Upper lobe of left lung (tissue), 6 donors: ENCODE measurements at regions not wholly inside any gene's neighbourhood (a gene's known extent, or its start where the extent isn't known, plus 50 kb on each side); places are given as distances from the start of the nearest gene placed in this dataset.

Experiments used
- ATAC-seq, 2 donors: fragments of 200-7000 bp; cut with Tn5 transposase; one replicate each; pipeline ENCODE4 v1.9.1; 2022; ENCODE audit warnings: mild to moderate bottlenecking in 2 of 2, moderate library complexity in 2 of 2; ENCODE audit not compliant: low FRiP score in 2 of 2
- DNase-seq, 2 donors: peaks; one replicate each; pipeline ENCODE4 v3.0.0-alpha.2; 2019 to 2020
- H3K27ac ChIP-seq, 4 donors: fragments of 200-600 bp; sonication (generic); one replicate each; pipeline ENCODE4 v1.5.1; 2016 to 2019
- H3K27me3 ChIP-seq, 4 donors: fragments of 200-600 bp; sonication (generic); one replicate each; pipeline ENCODE4 v1.5.1; 2017 to 2019
- H3K36me3 ChIP-seq, 4 donors: fragments of 200-600 bp; sonication (generic); one replicate each; pipeline ENCODE4 v1.5.1; 2016 to 2019
- H3K4me1 ChIP-seq, 4 donors: fragments of 200-600 bp; sonication (generic); one replicate each; pipeline ENCODE4 v1.5.1; 2018 to 2019
- H3K4me3 ChIP-seq, 4 donors: fragments of 200-600 bp; sonication (generic); one replicate each; pipeline ENCODE4 v1.5.1; 2017 to 2019; ENCODE audit warnings: mild to moderate bottlenecking in 2 of 4, moderate library complexity in 1 of 4
- H3K9me3 ChIP-seq, 4 donors: fragments of 200-600 bp; sonication (generic); one replicate each; pipeline ENCODE4 v1.5.1; 2018 to 2019
- EP300 ChIP-seq, 4 donors: sonication (generic); formaldehyde crosslinking; IDR thresholded peaks; one replicate each; pipeline ENCODE4 v1.5.1; 2017; ENCODE audit warnings: antibody characterized with exemption in 4 of 4, control low read depth in 2 of 4
- POLR2A ChIP-seq, 4 donors: fragments of 450-650 bp; IDR thresholded peaks; one replicate each; pipeline ENCODE4 v1.5.1; 2016 to 2017; ENCODE audit warnings: antibody characterized with exemption in 4 of 4, mild to moderate bottlenecking in 2 of 4
- POLR2AphosphoS5 ChIP-seq, 2 donors: sonication (generic); formaldehyde crosslinking; IDR thresholded peaks; one replicate each; pipeline ENCODE4 v1.5.1; 2017; ENCODE audit warnings: antibody characterized with exemption in 2 of 2
- WGBS, 2 donors: methylation state at CpG; one replicate each; pipeline ENCODE4 v1.1.5; 2017 to 2018; 5-methylcytosine and 5-hydroxymethylcytosine counted together
- TF ChIP-seq, protein P1 (sequence below), 6 experiments: fragments of 450-650 bp in 4 of 6; fragments of 200-600 bp in 2 of 6; sonication (generic) in 2 of 6; IDR thresholded peaks; one replicate each; pipeline ENCODE4 v1.5.1; 2016 to 2019; ENCODE audit warnings: antibody characterized with exemption in 6 of 6
- donor health status: DM: no; HTN: no; CAD: no; lungs with moderate emphysema.
- donor health status: DM: no; HTN: yes; CAD: no; lungs with severe emphysema.

- Histone ChIP-seq H3K4me1 (no peaks in the 10 kb centered on the region), H3K27me3 (no peaks in the 10 kb centered on the region), H3K36me3 (no peaks in the 10 kb centered on the region), H3K4me3 (no peak overlapping the region), H3K27ac (no peak overlapping the region), H3K9me3 (no peaks in the 10 kb centered on the region)
- 93 to 96% methylated on average over 8 of the region's 8 CpGs for WGBS, 2 donors
- DNase-seq (no peak), ATAC-seq (no peak)
- TF ChIP-seq POLR2AphosphoS5 (IDR thresholded peaks at IDR 0.05) = no peak
- no peak for TF ChIP-seq EP300 (IDR thresholded peaks at IDR 0.05)
- no peak for TF ChIP-seq POLR2A (IDR thresholded peaks at IDR 0.05)
- TF ChIP-seq, protein P1, sequence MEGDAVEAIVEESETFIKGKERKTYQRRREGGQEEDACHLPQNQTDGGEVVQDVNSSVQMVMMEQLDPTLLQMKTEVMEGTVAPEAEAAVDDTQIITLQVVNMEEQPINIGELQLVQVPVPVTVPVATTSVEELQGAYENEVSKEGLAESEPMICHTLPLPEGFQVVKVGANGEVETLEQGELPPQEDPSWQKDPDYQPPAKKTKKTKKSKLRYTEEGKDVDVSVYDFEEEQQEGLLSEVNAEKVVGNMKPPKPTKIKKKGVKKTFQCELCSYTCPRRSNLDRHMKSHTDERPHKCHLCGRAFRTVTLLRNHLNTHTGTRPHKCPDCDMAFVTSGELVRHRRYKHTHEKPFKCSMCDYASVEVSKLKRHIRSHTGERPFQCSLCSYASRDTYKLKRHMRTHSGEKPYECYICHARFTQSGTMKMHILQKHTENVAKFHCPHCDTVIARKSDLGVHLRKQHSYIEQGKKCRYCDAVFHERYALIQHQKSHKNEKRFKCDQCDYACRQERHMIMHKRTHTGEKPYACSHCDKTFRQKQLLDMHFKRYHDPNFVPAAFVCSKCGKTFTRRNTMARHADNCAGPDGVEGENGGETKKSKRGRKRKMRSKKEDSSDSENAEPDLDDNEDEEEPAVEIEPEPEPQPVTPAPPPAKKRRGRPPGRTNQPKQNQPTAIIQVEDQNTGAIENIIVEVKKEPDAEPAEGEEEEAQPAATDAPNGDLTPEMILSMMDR (IDR thresholded peaks at IDR 0.05) = no peak
Observed at GRCh38 chr6:134477991-134478635, 160.2 kb upstream of the SGK1 start.

DNA sequence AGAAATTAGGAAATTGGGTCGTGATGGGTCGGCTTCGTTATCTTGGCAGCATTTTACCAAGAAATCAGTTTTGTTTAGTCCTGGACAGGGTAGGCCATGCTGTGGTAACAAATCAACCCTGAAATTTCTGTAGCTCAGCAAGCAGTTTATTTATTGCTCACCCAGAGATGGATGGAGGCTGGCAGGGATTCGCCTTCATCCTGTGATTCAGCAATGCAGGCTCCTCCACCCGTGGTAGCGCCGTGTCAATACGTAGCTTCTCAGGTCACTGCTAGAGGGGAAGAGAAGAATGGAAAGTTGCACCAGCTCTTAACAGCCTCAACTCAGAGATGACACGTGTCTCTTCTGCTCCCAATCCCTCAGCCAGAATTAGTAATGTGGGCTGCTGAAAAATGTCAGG lies 157.0 kb upstream of the SGK1 start:
- Histone ChIP-seq H3K4me1 (no peaks in the 10 kb centered on the region), H3K27me3 (no peaks in the 10 kb centered on the region), H3K36me3 (no peaks in the 10 kb centered on the region), H3K9me3 (no peaks in the 10 kb centered on the region), H3K27ac (no peak overlapping the region), H3K4me3 (no peak overlapping the region)
- TF ChIP-seq, protein P1 (IDR thresholded peaks at IDR 0.05) = no peak
- TF ChIP-seq POLR2A (IDR thresholded peaks at IDR 0.05) = no peak
- TF ChIP-seq EP300 (IDR thresholded peaks at IDR 0.05) = no peak
- no peak for TF ChIP-seq POLR2AphosphoS5 (IDR thresholded peaks at IDR 0.05)
- ATAC-seq (no peak), DNase-seq (no peak)
- WGBS, 2 donors = 84 to 89% methylated on average over 9 of the region's 9 CpGs

- H3K27me3 ChIP-seq = no peaks in the 10 kb centered on the region
- ATAC-seq (no peak), DNase-seq (no peak)
- H3K9me3 ChIP-seq = no peaks in the 10 kb centered on the region
- no peak overlapping the region for H3K4me3 ChIP-seq
- TF ChIP-seq EP300 (IDR thresholded peaks at IDR 0.05) (no peak), POLR2A (IDR thresholded peaks at IDR 0.05) (no peak), POLR2AphosphoS5 (IDR thresholded peaks at IDR 0.05) (no peak)
- TF ChIP-seq, protein P1 (IDR thresholded peaks at IDR 0.05) = no peak
- no peaks in the 10 kb centered on the region for H3K36me3 ChIP-seq
- H3K4me1 ChIP-seq = peaks cover 0 to 8% (median 4%) of the 10 kb centered on the region in 4 donors
- no peak overlapping the region for H3K27ac ChIP-seq
- WGBS, 2 donors = 87 to 90% methylated on average over 1 of the region's 1 CpG
Observed at GRCh38 chr6:134472661-134473060, 154.7 kb upstream of the SGK1 start.

GRCh38 chr6:134472046-134472445 lies 154.1 kb upstream of the SGK1 start:
- no peaks in the 10 kb centered on the region for H3K9me3 ChIP-seq
- DNase-seq = no peak
- no peaks in the 10 kb centered on the region for H3K27me3 ChIP-seq
- WGBS, 2 donors = 91 to 99% methylated on average over 3 of the region's 3 CpGs
- no peaks in the 10 kb centered on the region for H3K36me3 ChIP-seq
- TF ChIP-seq, protein P1 (IDR thresholded peaks at IDR 0.05) = no peak
- TF ChIP-seq POLR2A (IDR thresholded peaks at IDR 0.05) (no peak), POLR2AphosphoS5 (IDR thresholded peaks at IDR 0.05) (no peak), EP300 (IDR thresholded peaks at IDR 0.05) (no peak)
- no peak overlapping the region for H3K4me3 ChIP-seq
- no peak for ATAC-seq
- H3K27ac ChIP-seq = no peak overlapping the region
- peaks cover 2 to 12% (median 6%) of the 10 kb centered on the region in 4 donors for H3K4me1 ChIP-seq

DNA sequence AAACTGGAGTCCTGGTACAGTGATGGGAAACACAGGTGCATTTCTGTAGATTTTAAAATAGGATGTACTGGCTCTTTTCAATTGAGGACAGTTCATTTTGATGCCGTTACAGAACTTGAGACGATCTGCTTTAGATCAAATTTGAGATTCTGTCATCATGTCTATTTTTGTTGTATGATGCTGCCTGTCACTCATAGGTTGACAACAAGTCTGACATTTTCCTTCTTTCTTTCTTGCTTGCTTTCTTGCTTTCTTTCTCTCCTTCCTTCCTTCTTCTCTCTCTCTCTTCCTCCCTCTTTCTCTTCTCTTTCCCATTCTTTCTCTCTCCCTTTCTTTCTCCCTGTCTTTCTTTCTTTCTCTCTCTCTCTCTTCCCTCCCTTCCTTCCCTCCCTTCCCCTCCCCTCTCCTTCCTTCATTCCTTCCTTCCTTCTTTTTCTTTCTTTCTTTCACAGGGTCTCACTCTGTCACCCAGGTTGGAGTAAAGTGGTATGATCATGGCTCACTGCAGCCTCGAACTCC lies 152.6 kb upstream of the SGK1 start:
- peaks cover 4 to 18% (median 7%) of the 10 kb centered on the region in 4 donors for H3K4me1 ChIP-seq
- H3K27me3 ChIP-seq = no peaks in the 10 kb centered on the region
- no peaks in the 10 kb centered on the region for H3K36me3 ChIP-seq
- DNase-seq (no peak), ATAC-seq (no peak)
- WGBS, 2 donors = 94 to 98% methylated on average over 3 of the region's 3 CpGs
- H3K9me3 ChIP-seq = no peaks in the 10 kb centered on the region
- H3K27ac ChIP-seq = no peak overlapping the region
- no peak overlapping the region for H3K4me3 ChIP-seq
- TF ChIP-seq POLR2A (IDR thresholded peaks at IDR 0.05) (no peak), POLR2AphosphoS5 (IDR thresholded peaks at IDR 0.05) (no peak), EP300 (IDR thresholded peaks at IDR 0.05) (no peak)
- TF ChIP-seq, protein P1 (IDR thresholded peaks at IDR 0.05) = no peak
